SK-N-SH (cell line): ENCODE measurements at regions not wholly inside any gene's neighbourhood (a gene's known extent, or its start where the extent isn't known, plus 50 kb on each side); places are given as distances from the start of the nearest gene placed in this dataset.

ENCODE experiments used
- CTCF ChIA-PET: fragments of 300-600, 350-600 bp; formaldehyde crosslinking; extraction: SDS; loops from one replicate; lab custom pipeline; 2021; lab: Yijun Ruan, JAX
- POLR2A ChIA-PET: fragments of 350-600 bp; sonication (Branson Sonifier 250); formaldehyde crosslinking; extraction: SDS; loops from one replicate; lab custom pipeline; 2020; ENCODE audit warnings: antibody characterized with exemption, inconsistent platforms; lab: Yijun Ruan, JAX
- DNase-seq: peaks from one replicate; pipeline ENCODE4 v3.0.0; 2012
- H2AFZ ChIP-seq: fragments of 200-600 bp; sonication (generic); 2 replicates; pipeline ENCODE4 v1.8.1; 2016; ENCODE audit warnings: antibody characterized with exemption, mild to moderate bottlenecking, low read depth
- H3F3A ChIP-seq: fragments of 200-600 bp; sonication (generic); replicated peaks from 2 replicates; pipeline ENCODE3; 2016; ENCODE audit warnings: antibody characterized with exemption, mild to moderate bottlenecking; ENCODE audit not compliant: insufficient read depth
- H3K27ac ChIP-seq, 2 experiments: fragments of 200-500 bp in 1 of 2; fragments of 200-600 bp in 1 of 2; sonication (Bioruptor generic) in 1 of 2; sonication (generic), shearing (Covaris generic) in 1 of 2; 2 replicates each; pipeline versions ENCODE4 v1.5.1 to v1.6.1; 2014 to 2016; ENCODE audit warnings: low read depth in 2 of 2, inconsistent platforms in 1 of 2, low read length in 1 of 2, mild to moderate bottlenecking in 1 of 2, mixed read lengths in 1 of 2
- H3K27me3 ChIP-seq: fragments of 200-600 bp; sonication (generic), shearing (Covaris generic); 2 replicates; pipeline ENCODE4 v1.6.1; 2016; ENCODE audit warnings: mixed run types; ENCODE audit not compliant: insufficient read depth
- H3K36me3 ChIP-seq, 2 experiments: fragments of 200-500 bp in 1 of 2; fragments of 200-600 bp in 1 of 2; sonication (Bioruptor generic) in 1 of 2; sonication (generic) in 1 of 2; replicated peaks in 1 of 2; 2 replicates each; pipeline versions ENCODE3 to v1.5.1; 2014 to 2016; ENCODE audit warnings: low read length in 1 of 2, mild to moderate bottlenecking in 1 of 2; ENCODE audit not compliant: insufficient read depth in 2 of 2, control insufficient read depth in 1 of 2
- H3K4me1 ChIP-seq, 2 experiments: fragments of 200-500 bp in 1 of 2; fragments of 200-600 bp in 1 of 2; sonication (Bioruptor generic) in 1 of 2; sonication (generic), shearing (Covaris generic) in 1 of 2; 2 replicates each; pipeline versions ENCODE4 v1.5.1 to v1.6.1; 2014 to 2016; ENCODE audit warnings: low read depth in 1 of 2, low read length in 1 of 2, mixed run types in 1 of 2; ENCODE audit not compliant: insufficient read depth in 2 of 2, control insufficient read depth in 1 of 2
- H3K4me2 ChIP-seq: fragments of 200-600 bp; sonication (generic), shearing (Covaris generic); 2 replicates; pipeline ENCODE4 v1.6.1; 2017; ENCODE audit warnings: mixed run types
- H3K4me3 ChIP-seq, 2 experiments: fragments of 200-500 bp in 1 of 2; fragments of 200-600 bp in 1 of 2; sonication (Bioruptor generic) in 1 of 2; sonication (generic), shearing (Covaris generic) in 1 of 2; 2 replicates each; pipeline versions ENCODE4 v1.5.1 to v1.8.1; 2014 to 2016; ENCODE audit warnings: low read depth in 2 of 2, inconsistent platforms in 1 of 2, low read length in 1 of 2, mild to moderate bottlenecking in 1 of 2, mixed read lengths in 1 of 2, moderate library complexity in 1 of 2
- H3K79me2 ChIP-seq: fragments of 200-600 bp; sonication (generic); 2 replicates; pipeline ENCODE4 v1.8.1; 2017; ENCODE audit warnings: mild to moderate bottlenecking; ENCODE audit not compliant: insufficient read depth
- H3K9ac ChIP-seq: fragments of 200-600 bp; sonication (generic); 2 replicates; pipeline ENCODE4 v1.6.1; 2017; ENCODE audit warnings: mixed run types
- H3K9me2 ChIP-seq: fragments of 200-600 bp; sonication (generic); 2 replicates; pipeline ENCODE4 v1.6.1; 2017; ENCODE audit warnings: mixed run types
- H3K9me3 ChIP-seq: fragments of 200-600 bp; sonication (generic); 2 replicates; pipeline ENCODE4 v1.6.1; 2017; ENCODE audit warnings: mixed run types, mild to moderate bottlenecking, moderate library complexity
- H4K20me1 ChIP-seq: fragments of 200-600 bp; sonication (generic); 2 replicates; pipeline ENCODE4 v1.6.1; 2017; ENCODE audit warnings: mild to moderate bottlenecking, mixed run types; ENCODE audit not compliant: insufficient read depth
- CHD2 ChIP-seq: fragments of 150-350 bp; IDR thresholded peaks from 2 replicates; pipeline ENCODE4 v1.6.1; 2018; ENCODE audit warnings: low read length; ENCODE audit not compliant: partially characterized antibody
- CTCF ChIP-seq: fragments of 200-600 bp; sonication (generic); IDR thresholded peaks from 2 replicates; pipeline ENCODE4 v1.6.1; 2017; ENCODE audit warnings: antibody characterized with exemption, mild to moderate bottlenecking, moderate library complexity
- FOSL2 ChIP-seq: IDR thresholded peaks from 2 replicates; pipeline ENCODE4 v1.4.0; 2012; ENCODE audit warnings: low read depth, mild to moderate bottlenecking, moderate library complexity, borderline replicate concordance
- GABPA ChIP-seq: IDR thresholded peaks from 2 replicates; pipeline ENCODE4 v1.4.0; 2012; ENCODE audit warnings: low read depth, mild to moderate bottlenecking
- JUND ChIP-seq: IDR thresholded peaks from 2 replicates; pipeline ENCODE4 v1.4.0; 2012
- NRF1 ChIP-seq: IDR thresholded peaks from 2 replicates; pipeline ENCODE4 v1.6.1; 2012; ENCODE audit warnings: low read depth, mild to moderate bottlenecking, low read length
- POLR2AphosphoS5 ChIP-seq: IDR thresholded peaks from 2 replicates; pipeline ENCODE4 v1.6.1; 2012; ENCODE audit warnings: low read depth, low read length
- REST ChIP-seq: IDR thresholded peaks from 2 replicates; pipeline ENCODE4 v1.6.1; 2012; ENCODE audit warnings: mild to moderate bottlenecking, low read depth, low read length, moderate library complexity
- RFX5 ChIP-seq: IDR thresholded peaks from 2 replicates; pipeline ENCODE4 v1.6.1; 2012; ENCODE audit warnings: mild to moderate bottlenecking, improper control_type of control experiment, low read length
- SIN3A ChIP-seq: IDR thresholded peaks from 2 replicates; pipeline ENCODE4 v1.6.1; 2012; ENCODE audit warnings: low read depth, mild to moderate bottlenecking, low read length, moderate library complexity, borderline replicate concordance
- SMC3 ChIP-seq: IDR thresholded peaks from 2 replicates; pipeline ENCODE4 v1.6.1; 2012; ENCODE audit warnings: low read depth, low read length, improper control_type of control experiment
- TAF1 ChIP-seq: IDR thresholded peaks from 2 replicates; pipeline ENCODE4 v1.6.1; 2012; ENCODE audit warnings: low read depth, mild to moderate bottlenecking, low read length, moderate library complexity, borderline replicate concordance
- TCF12 ChIP-seq: IDR thresholded peaks from 2 replicates; pipeline ENCODE4 v1.4.0; 2012
- TEAD4 ChIP-seq: IDR thresholded peaks from 2 replicates; pipeline ENCODE4 v1.4.0; 2012; ENCODE audit warnings: mild to moderate bottlenecking, borderline replicate concordance; ENCODE audit not compliant: insufficient read depth
- USF1 ChIP-seq: IDR thresholded peaks from 2 replicates; pipeline ENCODE4 v1.4.0; 2012; ENCODE audit warnings: low read depth, borderline replicate concordance
- ZBTB33 ChIP-seq: IDR thresholded peaks from 2 replicates; pipeline ENCODE4 v1.4.0; 2012; ENCODE audit warnings: low read depth, borderline replicate concordance
- WGBS: methylation state at CpG from one replicate; pipeline ENCODE4 v1.1.6; 2017; ENCODE audit warnings: low lambda C conversion rate; 5-methylcytosine and 5-hydroxymethylcytosine counted together

- ChIA-PET POLR2A (no interaction called here), CTCF (no interaction called here)
Observed at GRCh38 chr7:49670991-49671390, 102.4 kb upstream of the VWC2 start.

More at GRCh38 chr7:49670991-49671390, 102.4 kb upstream of the VWC2 start:
- no peak overlapping the region for H3K4me3 ChIP-seq
- H4K20me1 ChIP-seq, result no peaks in the 10 kb centered on the region
- no peaks in the 10 kb centered on the region for H3F3A ChIP-seq
- H3K36me3 ChIP-seq, result no peaks in the 10 kb centered on the region
- peaks cover 11% of the 10 kb centered on the region; the same call in 1 of the 2 replicates for H3K27me3 ChIP-seq
- DNase-seq, result no peak
- no peaks in the 10 kb centered on the region for H3K9me2 ChIP-seq
- TF ChIP-seq REST (no peak), USF1 (no peak), TAF1 (no peak), TCF12 (no peak), SIN3A (no peak), CTCF (no peak), RFX5 (no peak), SMC3 (no peak), NRF1 (no peak), TEAD4 (no peak), JUND (no peak), POLR2AphosphoS5 (no peak), FOSL2 (no peak), GABPA (no peak), CHD2 (no peak), ZBTB33 (no peak)
- H3K9me3 ChIP-seq, result no peaks in the 10 kb centered on the region
- H3K4me1 ChIP-seq, result no peaks in the 10 kb centered on the region
- H3K9ac ChIP-seq, result no peak overlapping the region
- no peak overlapping the region for H2AFZ ChIP-seq
- H3K27ac ChIP-seq, result no peak overlapping the region
- 5% methylated on average over 4 of the region's 4 CpGs for WGBS
- no peak overlapping the region for H3K4me2 ChIP-seq
- H3K79me2 ChIP-seq, result no peaks in the 10 kb centered on the region
